B cell (primary cell): ENCODE measurements at regions not wholly inside any gene's neighbourhood (a gene's known extent, or its start where the extent isn't known, plus 50 kb on each side); places are given as distances from the start of the nearest gene placed in this dataset.

Source experiments
- ATAC-seq: fragments of 200-7000 bp; cut with Tn5 transposase; one replicate; pipeline ENCODE4 v1.10.0; 2021; ENCODE audit warnings: low read depth, mild to moderate bottlenecking, moderate number of reproducible peaks, moderate library complexity
- CTCF ChIA-PET: fragments of 350-600 bp; sonication (Branson Sonifier 250); formaldehyde crosslinking; loops from one replicate; lab custom pipeline; 2021; ENCODE audit warnings: antibody characterized with exemption, inconsistent platforms; lab: Charles Lee
- POLR2A ChIA-PET: fragments of 350-600 bp; sonication (Branson Sonifier 250); formaldehyde crosslinking; loops from one replicate; lab custom pipeline; 2021; ENCODE audit warnings: antibody characterized with exemption; lab: Charles Lee
- DNase-seq: peaks from one replicate; pipeline ENCODE4 v3.0.0; 2013
- H2AFZ ChIP-seq: 2 replicates; pipeline ENCODE4 v1.6.1; 2012; ENCODE audit warnings: mild to moderate bottlenecking, low read depth, low read length; ENCODE audit not compliant: insufficient read depth, poor library complexity, severe bottlenecking
- H3K27ac ChIP-seq, 2 donors: 1 replicate in 1 of 2; 2 replicates in 1 of 2; pipeline ENCODE4 v1.5.1; 2012 to 2013; ENCODE audit warnings: low read length in 2 of 2, mild to moderate bottlenecking in 2 of 2, moderate library complexity in 1 of 2
- H3K27me3 ChIP-seq, 4 experiments: fragments of 200-600 bp in 1 of 4; sonication (generic) in 1 of 4; replicated peaks in 1 of 4; 1 replicate in 2 of 4; 2 replicates in 2 of 4; pipeline versions ENCODE4 v1.6.1 to v1.7.0; 2013 to 2016; ENCODE audit warnings: low read length in 3 of 4, mild to moderate bottlenecking in 2 of 4, mixed read lengths in 1 of 4, moderate library complexity in 1 of 4; ENCODE audit not compliant: insufficient read depth in 4 of 4, control insufficient read depth in 3 of 4; ENCODE audit errors: control extremely low read depth in 1 of 4
- H3K36me3 ChIP-seq, 2 experiments: replicated peaks in 1 of 2; 1 replicate in 1 of 2; 2 replicates in 1 of 2; pipeline versions ENCODE4 v1.6.1 to v1.7.1; 2013; ENCODE audit warnings: low read length in 1 of 2; ENCODE audit not compliant: insufficient read depth in 2 of 2, control insufficient read depth in 1 of 2; ENCODE audit errors: control extremely low read depth in 1 of 2, extremely low read depth in 1 of 2
- H3K4me1 ChIP-seq, 2 donors: fragments of 200-600 bp in 1 of 2; sonication (generic) in 1 of 2; 1 replicate in 1 of 2; 2 replicates in 1 of 2; pipeline versions ENCODE4 v1.5.1 to v1.6.1; 2013 to 2017; ENCODE audit warnings: low read length in 2 of 2; ENCODE audit not compliant: control insufficient read depth in 2 of 2, insufficient read depth in 2 of 2
- H3K4me2 ChIP-seq: replicated peaks from 2 replicates; pipeline ENCODE3; 2012; ENCODE audit warnings: mild to moderate bottlenecking, low read depth, low read length; ENCODE audit not compliant: poor library complexity, severe bottlenecking
- H3K4me3 ChIP-seq, 5 experiments: fragments of 200-600 bp in 1 of 5; sonication (generic) in 1 of 5; 1 replicate in 3 of 5; 2 replicates in 2 of 5; pipeline versions ENCODE4 v1.5.1 to v1.7.0; 2011 to 2016; ENCODE audit warnings: low read length in 4 of 5, mild to moderate bottlenecking in 4 of 5, low read depth in 2 of 5, control low read depth in 1 of 5, moderate library complexity in 1 of 5; ENCODE audit not compliant: insufficient read depth in 1 of 5; ENCODE audit errors: control extremely low read depth in 1 of 5, extremely low read depth in 1 of 5
- H3K79me2 ChIP-seq: fragments of 200-600 bp; sonication (generic); one replicate; pipeline ENCODE4 v1.6.0; 2016; ENCODE audit warnings: low read length; ENCODE audit not compliant: control insufficient read depth, insufficient read depth
- H3K9ac ChIP-seq: fragments of 200-600 bp; sonication (generic); 2 replicates; pipeline ENCODE4 v1.6.1; 2017; ENCODE audit warnings: mild to moderate bottlenecking, low read length, moderate library complexity
- H3K9me3 ChIP-seq, 3 donors: one replicate each; pipeline versions ENCODE4 v1.6.1 to v1.7.1; 2013; ENCODE audit warnings: low read length in 2 of 3; ENCODE audit not compliant: control insufficient read depth in 2 of 3, insufficient read depth in 1 of 3; ENCODE audit errors: control extremely low read depth in 1 of 3
- H4K20me1 ChIP-seq: 2 replicates; pipeline ENCODE4 v1.6.0; 2012; ENCODE audit warnings: mild to moderate bottlenecking, low read length; ENCODE audit not compliant: insufficient read depth, control insufficient read depth, poor library complexity, severe bottlenecking
- H3K27ac Mint-ChIP-seq: one replicate; pipeline ENCODE4 v1.8.0; 2021; ENCODE audit warnings: mixed read lengths
- H3K27me3 Mint-ChIP-seq: one replicate; pipeline ENCODE4 v1.8.0; 2021; ENCODE audit warnings: mixed read lengths
- H3K4me1 Mint-ChIP-seq: one replicate; pipeline ENCODE4 v1.8.0; 2021; ENCODE audit warnings: mixed read lengths
- H3K4me3 Mint-ChIP-seq: one replicate; pipeline ENCODE4 v1.8.0; 2021; ENCODE audit warnings: mixed read lengths
- H3K9me3 Mint-ChIP-seq: one replicate; pipeline ENCODE4 v1.8.0; 2022; ENCODE audit warnings: mixed read lengths; ENCODE audit not compliant: insufficient read depth
- EZH2 ChIP-seq: IDR thresholded peaks from 2 replicates; pipeline ENCODE4 v1.6.1; 2012; ENCODE audit warnings: borderline replicate concordance, low read depth, mild to moderate bottlenecking, moderate library complexity, low read length; ENCODE audit not compliant: insufficient read depth, poor library complexity, severe bottlenecking
- WGBS: methylation state at CpG from one replicate; pipeline ENCODE4 v1.1.5; 2013; ENCODE audit warnings: missing lambda C conversion rate; ENCODE audit not compliant: insufficient coverage; 5-methylcytosine and 5-hydroxymethylcytosine counted together
- intact Hi-C: fragments of 100-400 bp; cut with micrococcal nuclease; formaldehyde crosslinking; loops from one replicate; pipeline ENCODE4 v1.10.0; 2022
- TF ChIP-seq, protein P1 (sequence below): fragments of 200-600 bp; IDR thresholded peaks from one replicate; pipeline ENCODE4 v1.8.0; 2022; ENCODE audit warnings: antibody characterized with exemption, mild to moderate bottlenecking

- no peak overlapping the region for H3K27ac ChIP-seq
- Mint-ChIP-seq H3K4me1 (no peaks in the 10 kb centered on the region), H3K27ac (no peak overlapping the region), H3K9me3 (no peaks in the 10 kb centered on the region), H3K4me3 (no peak overlapping the region), H3K27me3 (peaks cover 3% of the 10 kb centered on the region)
- H4K20me1 ChIP-seq, result no peaks in the 10 kb centered on the region
- no peak overlapping the region for H3K4me2 ChIP-seq
- H3K36me3 ChIP-seq, result no peaks in the 10 kb centered on the region
- H3K27me3 ChIP-seq, result no peaks in the 10 kb centered on the region
- no peak overlapping the region for H3K9ac ChIP-seq
- ATAC-seq (no peak), DNase-seq (no peak)
- no CpG with 5 or more reads among the region's 2 CpGs for WGBS
- H2AFZ ChIP-seq, result no peak overlapping the region
- no peaks in the 10 kb centered on the region for H3K79me2 ChIP-seq
- H3K4me1 ChIP-seq, result no peaks in the 10 kb centered on the region
- no peak overlapping the region for H3K4me3 ChIP-seq
- ChIA-PET POLR2A (no interaction called here), CTCF (no interaction called here)
- intact Hi-C loops, result no loop called here
- no peaks in the 10 kb centered on the region for H3K9me3 ChIP-seq
- no peak for TF ChIP-seq EZH2
- TF ChIP-seq, protein P1, sequence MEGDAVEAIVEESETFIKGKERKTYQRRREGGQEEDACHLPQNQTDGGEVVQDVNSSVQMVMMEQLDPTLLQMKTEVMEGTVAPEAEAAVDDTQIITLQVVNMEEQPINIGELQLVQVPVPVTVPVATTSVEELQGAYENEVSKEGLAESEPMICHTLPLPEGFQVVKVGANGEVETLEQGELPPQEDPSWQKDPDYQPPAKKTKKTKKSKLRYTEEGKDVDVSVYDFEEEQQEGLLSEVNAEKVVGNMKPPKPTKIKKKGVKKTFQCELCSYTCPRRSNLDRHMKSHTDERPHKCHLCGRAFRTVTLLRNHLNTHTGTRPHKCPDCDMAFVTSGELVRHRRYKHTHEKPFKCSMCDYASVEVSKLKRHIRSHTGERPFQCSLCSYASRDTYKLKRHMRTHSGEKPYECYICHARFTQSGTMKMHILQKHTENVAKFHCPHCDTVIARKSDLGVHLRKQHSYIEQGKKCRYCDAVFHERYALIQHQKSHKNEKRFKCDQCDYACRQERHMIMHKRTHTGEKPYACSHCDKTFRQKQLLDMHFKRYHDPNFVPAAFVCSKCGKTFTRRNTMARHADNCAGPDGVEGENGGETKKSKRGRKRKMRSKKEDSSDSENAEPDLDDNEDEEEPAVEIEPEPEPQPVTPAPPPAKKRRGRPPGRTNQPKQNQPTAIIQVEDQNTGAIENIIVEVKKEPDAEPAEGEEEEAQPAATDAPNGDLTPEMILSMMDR, result no peak
Observed at GRCh38 chrX:68997911-68998310, 167.3 kb downstream of the PJA1 start.

DNA sequence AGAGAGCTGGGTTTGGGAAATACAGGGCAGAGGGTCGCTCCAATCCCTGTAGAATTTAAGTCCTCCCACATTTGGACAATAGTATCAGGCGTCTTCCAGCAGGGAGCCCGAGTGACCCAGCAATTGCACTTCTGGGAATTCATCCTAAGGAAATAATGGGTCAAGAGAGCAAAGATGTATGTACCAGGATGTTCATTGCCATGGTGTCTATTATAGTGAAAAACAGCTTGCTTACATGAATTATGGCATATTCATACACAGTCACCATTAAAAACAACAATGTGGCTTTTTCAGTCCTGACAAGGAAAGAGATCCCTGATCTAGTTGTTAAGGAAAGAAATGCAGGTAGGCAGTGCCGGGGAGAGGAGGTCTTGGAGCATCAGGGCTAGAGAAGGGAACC, 167.7 kb downstream of the PJA1 start:
- H3K4me2 ChIP-seq, result no peak overlapping the region
- H3K4me3 ChIP-seq, result no peak overlapping the region
- H3K9me3 ChIP-seq, result no peaks in the 10 kb centered on the region
- intact Hi-C loops, result no loop called here
- ChIA-PET POLR2A (no interaction called here), CTCF (no interaction called here)
- Mint-ChIP-seq H3K4me3 (no peak overlapping the region), H3K4me1 (no peaks in the 10 kb centered on the region), H3K27ac (no peak overlapping the region), H3K9me3 (no peaks in the 10 kb centered on the region), H3K27me3 (peaks cover 3% of the 10 kb centered on the region)
- no peaks in the 10 kb centered on the region for H3K4me1 ChIP-seq
- no CpG with 5 or more reads among the region's 4 CpGs for WGBS
- H3K79me2 ChIP-seq, result no peaks in the 10 kb centered on the region
- H2AFZ ChIP-seq, result no peak overlapping the region
- DNase-seq (no peak), ATAC-seq (no peak)
- H3K27me3 ChIP-seq, result no peaks in the 10 kb centered on the region
- H4K20me1 ChIP-seq, result no peaks in the 10 kb centered on the region
- TF ChIP-seq, protein P1, result no peak
- TF ChIP-seq EZH2, result no peak
- H3K9ac ChIP-seq, result no peak overlapping the region
- H3K27ac ChIP-seq, result no peak overlapping the region
- H3K36me3 ChIP-seq, result no peaks in the 10 kb centered on the region
